GM12878 (cell line): ENCODE measurements at regions not wholly inside any gene's neighbourhood (a gene's known extent, or its start where the extent isn't known, plus 50 kb on each side); places are given as distances from the start of the nearest gene placed in this dataset.

Experiments
- ASH2L ChIP-seq: fragments of 300-600, 200-600 bp; sonication (generic); IDR thresholded peaks from 2 replicates; pipeline ENCODE4 v1.6.1; 2017; ENCODE audit warnings: low read depth, mild to moderate bottlenecking, borderline replicate concordance
- BCL11A ChIP-seq: IDR thresholded peaks from 2 replicates; pipeline ENCODE4 v1.6.1; 2011; ENCODE audit warnings: low read depth, low read length
- CEBPZ ChIP-seq: fragments of 150-350 bp; IDR thresholded peaks from 2 replicates; pipeline ENCODE4 v1.6.1; 2016; ENCODE audit warnings: low read depth, low read length
- DPF2 ChIP-seq: fragments of 450-650 bp; IDR thresholded peaks from 2 replicates; pipeline ENCODE4 v1.6.1; 2017; ENCODE audit warnings: mild to moderate bottlenecking
- EED ChIP-seq: sonication (generic); IDR thresholded peaks from 2 replicates; pipeline ENCODE4 v1.6.1; 2016; ENCODE audit warnings: antibody characterized with exemption, low read depth
- EGR1 ChIP-seq, 2 experiments: IDR thresholded peaks; 1 replicate in 1 of 2; 2 replicates in 1 of 2; pipeline ENCODE4 v1.6.1; 2011 to 2012; ENCODE audit warnings: low read depth in 2 of 2, low read length in 2 of 2, borderline replicate concordance in 1 of 2, mild to moderate bottlenecking in 1 of 2, moderate library complexity in 1 of 2
- EP300 ChIP-seq, 2 experiments: fragments of 150-350 bp in 1 of 2; IDR thresholded peaks; 2 replicates each; pipeline ENCODE4 v1.6.1; 2011 to 2012; ENCODE audit warnings: low read depth in 2 of 2, low read length in 2 of 2, borderline replicate concordance in 1 of 2, improper control_type of control experiment in 1 of 2, inconsistent platforms in 1 of 2; ENCODE audit not compliant: control insufficient read depth in 1 of 2
- FOS ChIP-seq: IDR thresholded peaks from 3 replicates; pipeline ENCODE4 v1.6.1; 2011; ENCODE audit warnings: borderline replicate concordance; ENCODE audit not compliant: insufficient read length; ENCODE audit errors: extremely low read depth
- HDAC6 ChIP-seq: fragments of 200-600 bp; sonication (generic); IDR thresholded peaks from one replicate; pipeline ENCODE4 v1.8.0; 2017; ENCODE audit warnings: antibody characterized with exemption; ENCODE audit not compliant: unreplicated experiment
- IKZF1 ChIP-seq: fragments of 450-650 bp; conservative IDR thresholded peaks from 2 replicates; pipeline ENCODE4 v1.6.1; 2017; ENCODE audit warnings: antibody characterized with exemption, mild to moderate bottlenecking
- JUND ChIP-seq: IDR thresholded peaks from 2 replicates; pipeline ENCODE4 v1.6.1; 2012; ENCODE audit warnings: low read depth, mild to moderate bottlenecking, low read length, improper control_type of control experiment, moderate library complexity
- MYB ChIP-seq: fragments of 150-350 bp; IDR thresholded peaks from 2 replicates; pipeline ENCODE4 v1.6.1; 2014; ENCODE audit warnings: mild to moderate bottlenecking, low read depth, low read length, borderline replicate concordance
- NFYA ChIP-seq: IDR thresholded peaks from 2 replicates; pipeline ENCODE4 v1.6.1; 2011; ENCODE audit warnings: low read depth, mild to moderate bottlenecking, low read length, improper control_type of control experiment, borderline replicate concordance
- NR2C2 ChIP-seq: IDR thresholded peaks from 2 replicates; pipeline ENCODE4 v1.6.1; 2011; ENCODE audit warnings: borderline replicate concordance, low read depth; ENCODE audit not compliant: control insufficient read depth, insufficient read length
- NRF1 ChIP-seq: conservative IDR thresholded peaks from 2 replicates; pipeline ENCODE4 v1.6.1; 2011; ENCODE audit warnings: mild to moderate bottlenecking, low read depth, low read length, improper control_type of control experiment
- RAD21 ChIP-seq: IDR thresholded peaks from 2 replicates; pipeline ENCODE4 v1.6.1; 2011; ENCODE audit warnings: mild to moderate bottlenecking, low read depth, low read length, moderate library complexity; ENCODE audit not compliant: insufficient read depth
- RCOR1 ChIP-seq: conservative IDR thresholded peaks from 2 replicates; pipeline ENCODE4 v1.6.1; 2012; ENCODE audit warnings: low read depth, low read length, improper control_type of control experiment
- RELB ChIP-seq: fragments of 450-650 bp; IDR thresholded peaks from 2 replicates; pipeline ENCODE4 v1.6.1; 2017; ENCODE audit warnings: low read depth, mild to moderate bottlenecking, moderate library complexity
- RFX5 ChIP-seq: IDR thresholded peaks from 2 replicates; pipeline ENCODE4 v1.6.1; 2011; ENCODE audit warnings: low read depth, low read length, improper control_type of control experiment
- SMARCA5 ChIP-seq: fragments of 450-650 bp; IDR thresholded peaks from 2 replicates; pipeline ENCODE4 v1.6.1; 2017; ENCODE audit warnings: mild to moderate bottlenecking
- SPI1 ChIP-seq: IDR thresholded peaks from 2 replicates; pipeline ENCODE4 v1.6.1; 2011; ENCODE audit warnings: low read depth, mild to moderate bottlenecking, low read length, moderate library complexity, borderline replicate concordance; ENCODE audit not compliant: insufficient read depth
- SRF ChIP-seq, 2 experiments: IDR thresholded peaks; 2 replicates each; pipeline ENCODE4 v1.6.1; 2011; ENCODE audit warnings: low read depth in 2 of 2, low read length in 2 of 2, mild to moderate bottlenecking in 1 of 2, moderate library complexity in 1 of 2
- SUPT20H ChIP-seq: IDR thresholded peaks from 2 replicates; pipeline ENCODE4 v1.6.1; 2011; ENCODE audit warnings: low read depth, mild to moderate bottlenecking, low read length, moderate library complexity, borderline replicate concordance; ENCODE audit not compliant: control insufficient read depth
- TCF12 ChIP-seq: IDR thresholded peaks from 2 replicates; pipeline ENCODE4 v1.6.1; 2011; ENCODE audit warnings: low read depth, mild to moderate bottlenecking, low read length
- YY1 ChIP-seq: IDR thresholded peaks from 2 replicates; pipeline ENCODE4 v1.6.1; 2011; ENCODE audit warnings: low read depth, mild to moderate bottlenecking, low read length
- ZNF384 ChIP-seq: IDR thresholded peaks from 2 replicates; pipeline ENCODE4 v1.6.1; 2012; ENCODE audit warnings: low read depth, mild to moderate bottlenecking, low read length, improper control_type of control experiment, borderline replicate concordance
- ZZZ3 ChIP-seq: IDR thresholded peaks from 2 replicates; pipeline ENCODE4 v1.6.1; 2011; ENCODE audit warnings: low read depth; ENCODE audit not compliant: control insufficient read depth, insufficient read length

GRCh38 chr3:118772547-118773011 is 262.1 kb downstream of the IGSF11 start (continued):
- peak; percentile 95 for TF ChIP-seq RELB
- no peak for TF ChIP-seq FOS
- TF ChIP-seq HDAC6: no peak
- no peak for TF ChIP-seq NRF1
- TF ChIP-seq JUND: peak; percentile 65
- no peak for TF ChIP-seq ZZZ3
- peak; percentile 100 for TF ChIP-seq EED
- TF ChIP-seq SRF (IDR thresholded peaks at IDR 0.05; ENCODE audit: low read depth in 2 of 2, low read length in 2 of 2): 0 out of 4 replicates have a peak, but pooled peaks of 1 of the 2 experiments have one; percentile 17
- TF ChIP-seq CEBPZ: no peak
- no peak for TF ChIP-seq ASH2L
- TF ChIP-seq ZNF384: no peak
- TF ChIP-seq EP300 (IDR thresholded peaks at IDR 0.05; ENCODE audit: borderline replicate concordance in 1 of 2, control insufficient read depth in 1 of 2, low read depth in 2 of 2, low read length in 2 of 2): peak in 1 of 2 experiments; percentile 29; a peak in 1 of 4 replicates
- TF ChIP-seq RAD21: no peak
- no peak for TF ChIP-seq SUPT20H
- no peak for TF ChIP-seq RCOR1
- no peak for TF ChIP-seq YY1
- no peak for TF ChIP-seq NR2C2
- TF ChIP-seq RFX5: no peak
- no peak for TF ChIP-seq TCF12
- no peak for TF ChIP-seq NFYA
- TF ChIP-seq MYB: no peak
- TF ChIP-seq EGR1 (IDR thresholded peaks at IDR 0.05; ENCODE audit: borderline replicate concordance in 1 of 2, low read depth in 2 of 2, low read length in 2 of 2): no peak; a peak in 1 of 3 replicates
- peak; percentile 94 for TF ChIP-seq BCL11A
- no peak for TF ChIP-seq SMARCA5
- 0 out of 2 replicates have a peak, but pooled peaks have one; percentile 14 for TF ChIP-seq SPI1
- peak; percentile 99 for TF ChIP-seq IKZF1
- peak; percentile 89 for TF ChIP-seq DPF2
